OCI-LY3 (cell line): ENCODE measurements at regions not wholly inside any gene's neighbourhood (a gene's known extent, or its start where the extent isn't known, plus 50 kb on each side); places are given as distances from the start of the nearest gene placed in this dataset.
"Not testable (repeated sequence)": the region's sequence is repeated elsewhere in the genome, so short reads cannot be mapped to it uniquely, and the experiment has no call there.

Source experiments
- H2AFZ ChIP-seq: fragments of 200-600, 300-600 bp; shearing (Covaris generic); 2 replicates; pipeline ENCODE4 v1.6.0; 2014; ENCODE audit warnings: antibody characterized with exemption, low read depth, low read length
- H3K27ac ChIP-seq: fragments of 200-600, 300-600 bp; sonication (generic); 2 replicates; pipeline ENCODE4 v1.5.1; 2014; ENCODE audit warnings: mild to moderate bottlenecking, low read length, moderate library complexity, mixed read lengths
- H3K27me3 ChIP-seq: fragments of 200-600, 300-600 bp; sonication (generic); 2 replicates; pipeline ENCODE4 v1.6.1; 2014; ENCODE audit warnings: low read depth, low read length, mixed read lengths
- H3K36me3 ChIP-seq: fragments of 200-600, 300-600 bp; sonication (generic); replicated peaks from 2 replicates; pipeline ENCODE3; 2014; ENCODE audit warnings: low read depth, low read length, mixed read lengths
- H3K4me1 ChIP-seq: fragments of 300-600, 200-600 bp; sonication (generic); 2 replicates; pipeline ENCODE4 v1.6.1; 2014; ENCODE audit warnings: low read length, mixed read lengths
- H3K4me2 ChIP-seq: fragments of 200-600, 300-600 bp; sonication (generic); 2 replicates; pipeline ENCODE4 v1.6.1; 2014; ENCODE audit warnings: low read length, mixed read lengths
- H3K4me3 ChIP-seq: fragments of 300-600, 200-600 bp; sonication (generic); 2 replicates; pipeline ENCODE4 v1.5.1; 2014; ENCODE audit warnings: antibody characterized with exemption, mild to moderate bottlenecking, low read length, moderate library complexity
- H3K79me2 ChIP-seq: fragments of 300-600, 200-600 bp; shearing (Covaris generic); 2 replicates; pipeline ENCODE4 v1.6.1; 2014; ENCODE audit warnings: mild to moderate bottlenecking, low read length, mixed read lengths
- H3K9ac ChIP-seq: fragments of 300-600, 200-600 bp; shearing (Covaris generic); 2 replicates; pipeline ENCODE4 v1.6.0; 2014; ENCODE audit warnings: mild to moderate bottlenecking, low read length, moderate library complexity
- H3K9me3 ChIP-seq: fragments of 200-600, 300-600 bp; shearing (Covaris generic); 2 replicates; pipeline ENCODE4 v1.6.1; 2014; ENCODE audit warnings: low read length, mixed read lengths; ENCODE audit not compliant: insufficient read depth
- H4K20me1 ChIP-seq: fragments of 200-600, 300-600 bp; sonication (generic); 2 replicates; pipeline ENCODE4 v1.6.1; 2016; ENCODE audit warnings: low read length, mixed read lengths; ENCODE audit not compliant: insufficient read depth
- CTCF ChIP-seq: fragments of 200-600, 300-600 bp; sonication (generic); IDR thresholded peaks from 2 replicates; pipeline ENCODE4 v1.5.1; 2014; ENCODE audit warnings: antibody characterized with exemption, low read length, low read depth
- EZH2phosphoT487 ChIP-seq: fragments of 200-600 bp; shearing (Covaris generic); IDR thresholded peaks from 2 replicates; pipeline ENCODE4 v1.6.1; 2018; ENCODE audit warnings: antibody characterized with exemption, mixed run types, low read depth

DNA sequence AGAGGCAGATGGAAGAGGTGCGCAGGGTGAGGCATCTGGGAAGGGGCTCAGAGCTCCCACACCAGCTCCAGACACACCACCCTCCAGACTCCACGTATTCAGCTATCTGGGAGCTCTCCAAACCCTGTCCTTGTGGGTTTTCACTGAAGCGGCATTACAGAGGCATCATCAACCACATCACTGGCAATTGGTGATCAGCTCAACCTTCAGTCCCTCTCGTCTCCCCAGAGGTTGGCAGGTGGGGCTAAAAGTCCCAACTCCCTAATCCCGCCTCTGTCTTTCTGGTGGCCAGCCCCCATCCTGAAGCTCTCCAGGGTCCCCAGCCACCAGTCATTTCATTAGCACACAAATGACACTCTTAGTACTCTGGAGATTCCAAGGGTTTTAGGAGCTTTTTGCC is 123.9 kb downstream of the KCNJ12 start:
- H3K4me1 ChIP-seq = no peaks in the 10 kb centered on the region
- no peaks in the 10 kb centered on the region for H3K36me3 ChIP-seq
- TF ChIP-seq CTCF (no peak), EZH2phosphoT487 (no peak)

DNA sequence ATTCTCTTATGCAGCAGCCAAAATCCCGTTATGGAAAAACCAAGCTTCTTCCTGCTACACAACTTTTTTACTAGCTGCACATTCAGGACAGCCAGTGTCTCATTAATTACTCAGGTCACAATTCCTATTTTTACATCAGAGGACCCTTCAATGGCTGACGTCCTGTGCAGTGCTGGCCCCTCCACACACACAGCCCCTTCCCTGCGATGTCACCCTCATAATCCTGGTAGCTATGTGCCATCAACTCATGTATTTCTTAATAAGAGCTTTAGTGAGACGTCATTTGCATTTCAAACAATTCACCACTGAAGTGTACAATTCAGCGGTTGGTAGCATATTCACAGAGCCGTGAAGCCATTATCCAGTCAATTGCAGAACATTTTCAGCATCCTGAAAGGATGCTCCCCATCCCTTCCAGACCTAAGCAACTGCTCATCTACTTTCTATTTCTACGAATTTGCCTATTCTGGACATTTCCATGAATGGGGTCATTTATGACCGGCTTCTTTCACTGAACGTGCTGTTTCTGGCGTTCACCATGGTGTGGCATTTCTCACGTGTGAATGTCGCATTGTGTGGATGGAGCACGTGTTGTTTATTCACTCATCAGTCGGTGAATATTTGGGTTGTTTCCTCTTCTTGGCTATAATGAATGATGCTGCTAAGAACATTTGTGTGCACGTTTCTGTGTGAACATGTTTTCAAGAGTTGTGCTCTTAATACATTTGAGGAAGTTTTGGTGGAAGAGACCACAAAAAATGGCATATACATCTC is 126.0 kb downstream of the KCNJ12 start:
- H3K9me3 ChIP-seq, H4K20me1 ChIP-seq, H3K4me3 ChIP-seq, H3K9ac ChIP-seq, H3K4me1 ChIP-seq, H3K36me3 ChIP-seq, H3K27ac ChIP-seq, H3K4me2 ChIP-seq, H3K27me3 ChIP-seq, H2AFZ ChIP-seq, H3K79me2 ChIP-seq: not testable (repeated sequence)

More for the DNA sequence above, 123.9 kb downstream of the KCNJ12 start:
- H3K27ac ChIP-seq = no peak overlapping the region
- H2AFZ ChIP-seq = no peak overlapping the region
- no peaks in the 10 kb centered on the region for H4K20me1 ChIP-seq
- H3K79me2 ChIP-seq = no peaks in the 10 kb centered on the region
- no peak overlapping the region for H3K4me2 ChIP-seq
- no peak overlapping the region for H3K9ac ChIP-seq
- no peaks in the 10 kb centered on the region for H3K9me3 ChIP-seq
- no peaks in the 10 kb centered on the region for H3K27me3 ChIP-seq
- H3K4me3 ChIP-seq = no peak overlapping the region

DNA sequence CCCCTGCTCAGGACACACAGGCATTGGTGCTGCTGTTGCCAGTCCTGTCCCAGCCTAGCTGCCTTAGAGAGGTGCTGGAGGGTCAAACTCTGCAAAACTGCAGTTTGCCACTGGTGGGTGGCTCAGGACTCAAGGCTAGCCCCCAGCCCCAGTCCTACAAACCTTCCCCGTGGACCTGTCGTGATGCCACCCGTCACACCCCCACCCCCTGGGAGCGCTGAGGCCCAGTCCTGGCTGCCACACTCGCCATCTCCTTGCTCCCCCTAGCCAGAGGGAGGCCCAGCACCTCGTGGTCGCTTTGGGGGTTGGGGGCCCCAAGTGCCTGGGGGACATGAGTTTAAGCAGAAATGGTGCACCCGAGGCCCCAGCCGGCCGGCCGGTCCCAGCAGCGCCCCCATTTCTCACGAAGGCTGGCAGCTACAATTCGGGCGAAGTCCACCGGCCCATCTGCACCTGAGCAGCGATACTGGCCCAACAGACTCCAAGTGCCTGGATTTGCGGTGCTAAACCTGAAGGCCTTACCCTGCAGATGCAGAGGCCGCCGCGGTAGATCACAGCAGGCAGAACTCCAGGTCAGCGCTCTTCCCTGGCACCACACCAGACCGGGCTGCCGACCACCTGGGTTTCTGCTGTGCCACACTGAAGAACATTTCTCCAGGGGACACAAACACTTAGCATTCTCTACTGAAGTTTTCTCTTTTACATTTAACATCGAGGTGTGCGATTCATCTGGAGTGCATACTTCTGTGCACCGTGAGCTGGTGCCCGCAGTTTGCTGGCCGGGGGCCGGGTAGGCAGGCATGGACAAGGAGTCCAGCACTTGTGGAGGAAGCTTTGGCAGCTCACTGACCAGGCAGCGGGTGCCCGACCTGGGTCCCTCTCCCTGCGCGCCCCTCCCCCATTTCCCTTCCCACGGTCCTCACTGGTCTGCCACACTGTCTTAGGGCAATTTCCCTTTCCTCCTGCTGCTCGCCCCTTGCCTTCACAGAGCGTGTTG is 130.0 kb downstream of the KCNJ12 start:
- H3K4me1 ChIP-seq = no peaks in the 10 kb centered on the region
- no peaks in the 10 kb centered on the region for H3K79me2 ChIP-seq
- no peak overlapping the region for H3K27ac ChIP-seq
- TF ChIP-seq CTCF = no peak
- TF ChIP-seq EZH2phosphoT487 = no peak
- H3K9me3 ChIP-seq = no peaks in the 10 kb centered on the region
- H3K4me3 ChIP-seq = no peak overlapping the region
- H2AFZ ChIP-seq = no peak overlapping the region
- H4K20me1 ChIP-seq = no peaks in the 10 kb centered on the region
- H3K36me3 ChIP-seq = no peaks in the 10 kb centered on the region
- no peak overlapping the region for H3K4me2 ChIP-seq
- H3K9ac ChIP-seq = no peak overlapping the region
- H3K27me3 ChIP-seq = no peaks in the 10 kb centered on the region

GRCh38 chr17:21507806-21508205 is 131.6 kb downstream of the KCNJ12 start:
- H3K36me3 ChIP-seq, H4K20me1 ChIP-seq, H3K9ac ChIP-seq, H3K4me3 ChIP-seq, H2AFZ ChIP-seq, H3K9me3 ChIP-seq, H3K27me3 ChIP-seq, H3K4me1 ChIP-seq, H3K4me2 ChIP-seq, H3K27ac ChIP-seq, H3K79me2 ChIP-seq: not testable (repeated sequence)

- Histone ChIP-seq H3K4me3 (no peak overlapping the region), H3K9me3 (no peaks in the 10 kb centered on the region), H3K4me1 (no peaks in the 10 kb centered on the region), H4K20me1 (no peaks in the 10 kb centered on the region), H3K36me3 (no peaks in the 10 kb centered on the region), H3K4me2 (no peak overlapping the region), H3K79me2 (no peaks in the 10 kb centered on the region), H3K27me3 (no peaks in the 10 kb centered on the region), H3K27ac (no peak overlapping the region), H3K9ac (no peak overlapping the region), H2AFZ (no peak overlapping the region)
- TF ChIP-seq CTCF = no peak
- TF ChIP-seq EZH2phosphoT487 = no peak
Measured at GRCh38 chr17:21508211-21508610, 132.1 kb downstream of the KCNJ12 start.

DNA sequence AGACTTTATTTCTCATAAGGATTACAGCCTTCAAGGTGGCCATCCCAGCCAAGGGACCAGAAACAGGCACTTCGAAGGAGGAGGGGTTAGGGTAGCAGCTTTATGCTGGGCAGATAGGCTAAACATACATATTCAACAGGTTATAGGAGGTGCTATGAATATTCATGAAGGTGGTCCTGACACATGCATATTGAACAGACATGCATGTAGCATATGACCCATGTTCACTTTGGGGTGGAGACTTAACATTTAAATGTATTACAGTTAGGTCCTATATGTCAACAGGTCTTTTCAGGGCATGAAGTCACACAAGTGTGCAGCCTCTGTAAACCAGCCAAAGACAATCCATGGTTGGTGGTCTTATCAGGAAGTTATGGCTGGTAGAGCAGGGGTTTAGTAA is 133.2 kb downstream of the KCNJ12 start:
- H2AFZ ChIP-seq, H3K79me2 ChIP-seq, H3K9me3 ChIP-seq, H3K9ac ChIP-seq, H3K4me1 ChIP-seq, H3K27me3 ChIP-seq, H3K4me3 ChIP-seq, H3K4me2 ChIP-seq, H4K20me1 ChIP-seq, H3K36me3 ChIP-seq, H3K27ac ChIP-seq: not testable (repeated sequence)
